ENCODE measurements at regions not wholly inside any gene's neighbourhood (a gene's known extent, or its start where the extent isn't known, plus 50 kb on each side); places are given as distances from the start of the nearest gene placed in this dataset.
"Not testable (repeated sequence)": the region's sequence is repeated elsewhere in the genome, so short reads cannot be mapped to it uniquely, and the experiment has no call there.

DNA sequence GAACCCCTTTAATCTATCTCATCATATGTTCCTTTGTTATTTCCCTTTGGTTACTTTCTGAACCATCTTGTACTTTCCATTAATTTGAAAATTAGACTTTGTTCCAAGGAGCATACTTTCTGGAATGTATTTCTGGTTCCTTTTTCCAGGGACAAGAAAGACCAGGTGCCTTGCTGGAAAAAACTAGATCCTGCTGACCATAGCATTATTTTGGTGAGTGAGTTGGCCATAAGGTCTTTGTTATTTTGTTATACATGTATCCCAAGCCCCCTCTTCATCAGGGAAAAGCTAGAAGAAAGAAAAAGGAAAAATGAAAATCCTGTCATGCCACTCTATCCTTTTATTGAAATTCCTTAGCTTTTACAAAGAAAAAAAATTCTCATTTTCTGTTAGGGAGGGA, 228.1 kb upstream of the TFPI start:
- no peak for ATAC-seq (ENCODE audit: insufficient read depth, low FRiP score)
- no peaks in the 10 kb centered on the region for H3K9me3 ChIP-seq (ENCODE audit: control insufficient read depth in 4 of 4, insufficient read depth in 3 of 4, low read length in 3 of 4)
- H3K9ac ChIP-seq (ENCODE audit: insufficient read depth in 1 of 2, low read length in 2 of 2), result no peak overlapping the region
- no peaks in the 10 kb centered on the region for H3K36me3 ChIP-seq (ENCODE audit: control insufficient read depth in 4 of 4, insufficient read depth in 4 of 4, low read length in 4 of 4)
- TF ChIP-seq, protein P1, sequence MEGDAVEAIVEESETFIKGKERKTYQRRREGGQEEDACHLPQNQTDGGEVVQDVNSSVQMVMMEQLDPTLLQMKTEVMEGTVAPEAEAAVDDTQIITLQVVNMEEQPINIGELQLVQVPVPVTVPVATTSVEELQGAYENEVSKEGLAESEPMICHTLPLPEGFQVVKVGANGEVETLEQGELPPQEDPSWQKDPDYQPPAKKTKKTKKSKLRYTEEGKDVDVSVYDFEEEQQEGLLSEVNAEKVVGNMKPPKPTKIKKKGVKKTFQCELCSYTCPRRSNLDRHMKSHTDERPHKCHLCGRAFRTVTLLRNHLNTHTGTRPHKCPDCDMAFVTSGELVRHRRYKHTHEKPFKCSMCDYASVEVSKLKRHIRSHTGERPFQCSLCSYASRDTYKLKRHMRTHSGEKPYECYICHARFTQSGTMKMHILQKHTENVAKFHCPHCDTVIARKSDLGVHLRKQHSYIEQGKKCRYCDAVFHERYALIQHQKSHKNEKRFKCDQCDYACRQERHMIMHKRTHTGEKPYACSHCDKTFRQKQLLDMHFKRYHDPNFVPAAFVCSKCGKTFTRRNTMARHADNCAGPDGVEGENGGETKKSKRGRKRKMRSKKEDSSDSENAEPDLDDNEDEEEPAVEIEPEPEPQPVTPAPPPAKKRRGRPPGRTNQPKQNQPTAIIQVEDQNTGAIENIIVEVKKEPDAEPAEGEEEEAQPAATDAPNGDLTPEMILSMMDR (IDR thresholded peaks at IDR 0.05; ENCODE audit: control extremely low read depth, extremely low read depth), result no peak
- DNase-seq, result no peak
- H3K4me3 ChIP-seq, result no peak overlapping the region
- no peak overlapping the region for H3K27ac ChIP-seq (ENCODE audit: low read depth in 1 of 2, low read length in 1 of 2)
- no peaks in the 10 kb centered on the region for H3K27me3 ChIP-seq (ENCODE audit: control insufficient read depth in 3 of 3, insufficient read depth in 3 of 3, low read length in 2 of 3)
- no peaks in the 10 kb centered on the region for H3K4me1 ChIP-seq (ENCODE audit: control insufficient read depth in 5 of 5, insufficient read depth in 5 of 5, low read length in 5 of 5)

DNA sequence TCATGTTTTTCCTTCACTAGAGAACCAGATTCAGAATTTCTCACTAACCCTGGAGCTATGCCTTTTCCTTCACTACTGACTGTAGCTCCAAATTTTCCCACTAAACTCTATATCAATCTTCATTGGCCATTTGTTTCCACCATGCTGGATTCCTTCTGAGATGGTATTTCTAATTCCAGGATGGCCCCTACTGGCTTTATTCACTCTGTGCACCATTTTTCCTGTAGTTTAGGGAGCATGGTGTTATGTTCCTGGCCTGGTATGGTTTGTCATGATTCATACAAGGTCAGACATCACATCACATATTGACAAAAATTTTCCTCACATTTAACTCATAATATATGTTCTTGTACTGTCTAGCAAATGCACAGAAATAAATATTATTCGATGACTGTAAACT, 229.2 kb upstream of the TFPI start:
- no peaks in the 10 kb centered on the region for H3K4me1 ChIP-seq (ENCODE audit: control insufficient read depth in 5 of 5, insufficient read depth in 5 of 5, low read length in 5 of 5)
- H3K27ac ChIP-seq (ENCODE audit: low read depth in 1 of 2, low read length in 1 of 2), result no peak overlapping the region
- no peaks in the 10 kb centered on the region for H3K9me3 ChIP-seq (ENCODE audit: control insufficient read depth in 4 of 4, insufficient read depth in 3 of 4, low read length in 3 of 4)
- H3K27me3 ChIP-seq (ENCODE audit: control insufficient read depth in 3 of 3, insufficient read depth in 3 of 3, low read length in 2 of 3), result no peaks in the 10 kb centered on the region
- ATAC-seq (ENCODE audit: insufficient read depth, low FRiP score) (no peak), DNase-seq (no peak)
- TF ChIP-seq, protein P1 (IDR thresholded peaks at IDR 0.05; ENCODE audit: control extremely low read depth, extremely low read depth), result no peak
- no peak overlapping the region for H3K9ac ChIP-seq (ENCODE audit: insufficient read depth in 1 of 2, low read length in 2 of 2)
- H3K36me3 ChIP-seq (ENCODE audit: control insufficient read depth in 4 of 4, insufficient read depth in 4 of 4, low read length in 4 of 4), result no peaks in the 10 kb centered on the region
- 79 to 83% methylated on average over 1 of the region's 1 CpG for WGBS, 2 donors
- H3K4me3 ChIP-seq, result no peak overlapping the region

DNA sequence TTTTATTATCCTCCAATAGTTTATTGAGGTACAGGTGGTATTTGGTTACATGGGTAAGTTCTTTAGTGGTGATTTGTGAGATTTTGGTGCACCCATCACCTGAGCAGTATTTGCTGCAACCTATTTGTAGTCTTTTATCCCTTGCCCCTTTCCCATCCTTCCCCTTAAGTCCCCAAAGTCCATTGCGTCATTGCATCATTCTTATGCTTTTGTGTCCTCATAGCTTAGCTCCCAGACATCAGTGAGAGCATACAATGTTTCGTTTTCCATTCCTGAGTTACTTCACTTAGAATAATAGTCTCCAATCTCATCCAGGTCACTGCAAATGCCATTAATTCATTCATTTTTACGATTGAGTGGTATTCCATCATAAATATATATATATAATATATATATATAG, 229.9 kb upstream of the TFPI start:
- not testable (repeated sequence) for H3K36me3 ChIP-seq (ENCODE audit: control insufficient read depth in 4 of 4, insufficient read depth in 4 of 4, low read length in 4 of 4); H3K4me3 ChIP-seq; H3K27me3 ChIP-seq (ENCODE audit: control insufficient read depth in 3 of 3, insufficient read depth in 3 of 3, low read length in 2 of 3); H3K9ac ChIP-seq (ENCODE audit: insufficient read depth in 1 of 2, low read length in 2 of 2); H3K9me3 ChIP-seq (ENCODE audit: control insufficient read depth in 4 of 4, insufficient read depth in 3 of 4, low read length in 3 of 4); DNase-seq; ATAC-seq (ENCODE audit: insufficient read depth, low FRiP score); H3K4me1 ChIP-seq (ENCODE audit: control insufficient read depth in 5 of 5, insufficient read depth in 5 of 5, low read length in 5 of 5); H3K27ac ChIP-seq (ENCODE audit: low read depth in 1 of 2, low read length in 1 of 2)
- WGBS, 2 donors, result 56% methylated on average over 3 of the region's 3 CpGs

DNA sequence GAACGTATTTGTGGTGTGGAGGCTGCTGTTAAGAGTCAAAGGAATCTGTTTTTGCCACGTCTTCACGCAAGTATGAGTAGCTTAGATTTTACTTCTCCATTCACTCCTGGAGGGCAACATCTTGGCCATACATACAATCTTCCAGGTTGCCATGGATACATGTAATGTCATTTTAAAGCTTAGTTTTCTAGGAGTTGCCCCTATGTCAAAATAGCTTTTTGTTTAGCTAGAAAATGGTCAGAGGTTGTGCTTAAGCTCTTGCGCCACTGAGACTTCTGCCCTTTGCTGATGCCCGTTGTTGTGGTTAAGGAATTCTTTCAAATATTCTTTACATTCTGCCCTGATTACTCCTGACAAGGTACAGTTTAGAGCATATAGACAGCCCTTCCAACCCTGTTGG, 245.4 kb upstream of the TFPI start:
- Histone ChIP-seq H3K36me3 (ENCODE audit: control insufficient read depth in 4 of 4, insufficient read depth in 4 of 4, low read length in 4 of 4) (no peaks in the 10 kb centered on the region), H3K9ac (ENCODE audit: insufficient read depth in 1 of 2, low read length in 2 of 2) (no peak overlapping the region), H3K27me3 (ENCODE audit: control insufficient read depth in 3 of 3, insufficient read depth in 3 of 3, low read length in 2 of 3) (no peaks in the 10 kb centered on the region), H3K27ac (ENCODE audit: low read depth in 1 of 2, low read length in 1 of 2) (no peak overlapping the region), H3K4me1 (ENCODE audit: control insufficient read depth in 5 of 5, insufficient read depth in 5 of 5, low read length in 5 of 5) (no peaks in the 10 kb centered on the region), H3K9me3 (ENCODE audit: control insufficient read depth in 4 of 4, insufficient read depth in 3 of 4, low read length in 3 of 4) (peaks cover 0 to 3% (median 0%) of the 10 kb centered on the region in 4 donors), H3K4me3 (no peak overlapping the region)
- DNase-seq (no peak), ATAC-seq (ENCODE audit: insufficient read depth, low FRiP score) (no peak)
- TF ChIP-seq, protein P1 (IDR thresholded peaks at IDR 0.05; ENCODE audit: control extremely low read depth, extremely low read depth), result no peak
- WGBS, 2 donors, result 90 to 92% methylated on average over 5 of the region's 5 CpGs

Measured in lung (tissue), 11 donors.